Kidney epithelial cell (primary cell): ENCODE measurements at regions not wholly inside any gene's neighbourhood (a gene's known extent, or its start where the extent isn't known, plus 50 kb on each side); places are given as distances from the start of the nearest gene placed in this dataset.

Experiments
- DNase-seq: peaks from one replicate; pipeline ENCODE4 v3.0.0-alpha.2; 2010; ENCODE audit warnings: low read depth
- H3K27me3 ChIP-seq: 2 replicates; pipeline ENCODE4 v1.6.0; 2011; ENCODE audit warnings: low read length; ENCODE audit not compliant: control insufficient read depth, insufficient read depth
- H3K36me3 ChIP-seq: 2 replicates; pipeline ENCODE4 v1.5.1; 2011; ENCODE audit warnings: low read length; ENCODE audit not compliant: control insufficient read depth, insufficient read depth
- H3K4me3 ChIP-seq: 2 replicates; pipeline ENCODE4 v1.5.1; 2011; ENCODE audit warnings: low read depth, mild to moderate bottlenecking, control low read depth, low read length
- CTCF ChIP-seq: IDR thresholded peaks from 2 replicates; pipeline ENCODE4 v1.5.1; 2011; ENCODE audit warnings: mild to moderate bottlenecking, moderate library complexity, low read length, control low read depth, inconsistent platforms; ENCODE audit not compliant: insufficient read depth, poor library complexity, severe bottlenecking

- H3K4me3 ChIP-seq, result no peak overlapping the region
- no peak for DNase-seq
- H3K36me3 ChIP-seq, result no peaks in the 10 kb centered on the region
- no peak for TF ChIP-seq CTCF
- no peaks in the 10 kb centered on the region for H3K27me3 ChIP-seq
Measured at GRCh38 chr3:23691357-23691895, 114.3 kb upstream of the UBE2E1 start.

GRCh38 chr3:23696842-23697241 is 108.9 kb upstream of the UBE2E1 start:
- no peaks in the 10 kb centered on the region for H3K27me3 ChIP-seq
- TF ChIP-seq CTCF, result no peak
- H3K36me3 ChIP-seq, result no peaks in the 10 kb centered on the region
- no peak overlapping the region for H3K4me3 ChIP-seq
- DNase-seq, result no peak

GRCh38 chr3:23697416-23697815 is 108.3 kb upstream of the UBE2E1 start:
- no peaks in the 10 kb centered on the region for H3K36me3 ChIP-seq
- no peak for TF ChIP-seq CTCF
- no peak for DNase-seq
- H3K27me3 ChIP-seq, result no peaks in the 10 kb centered on the region
- H3K4me3 ChIP-seq, result no peak overlapping the region

- H3K27me3 ChIP-seq, result no peaks in the 10 kb centered on the region
- TF ChIP-seq CTCF, result no peak
- no peak overlapping the region for H3K4me3 ChIP-seq
- H3K36me3 ChIP-seq, result no peaks in the 10 kb centered on the region
- DNase-seq, result no peak
Measured at GRCh38 chr3:23698652-23699313, 107.0 kb upstream of the UBE2E1 start.

- no peak for DNase-seq
- H3K27me3 ChIP-seq, result no peaks in the 10 kb centered on the region
- TF ChIP-seq CTCF, result no peak
- H3K36me3 ChIP-seq, result no peaks in the 10 kb centered on the region
- H3K4me3 ChIP-seq, result no peak overlapping the region
Measured at GRCh38 chr3:23700616-23701015, 105.1 kb upstream of the UBE2E1 start.
